Kidney (tissue), 13 donors: ENCODE measurements at regions not wholly inside any gene's neighbourhood (a gene's known extent, or its start where the extent isn't known, plus 50 kb on each side); places are given as distances from the start of the nearest gene placed in this dataset.

Experiments
- DNase-seq, 5 donors: peaks; one replicate each; pipeline ENCODE4 v3.0.0-alpha.2; 2013 to 2020
- FAIRE-seq: peaks from 2 replicates; lab custom pipeline; 2012; peaks lifted over from hg19 to GRCh38; lab: Jason Lieb, UNC
- H3K27ac ChIP-seq, 2 donors: one replicate each; pipeline ENCODE4 v1.7.0; 2013; ENCODE audit warnings: low read depth in 2 of 2, low read length in 2 of 2, inconsistent platforms in 1 of 2
- H3K27me3 ChIP-seq: one replicate; pipeline ENCODE4 v1.7.1; 2013; ENCODE audit warnings: low read length, inconsistent platforms; ENCODE audit not compliant: control insufficient read depth, insufficient read depth
- H3K36me3 ChIP-seq, 3 donors: one replicate each; pipeline versions ENCODE4 v1.7.0 to v1.7.1; 2013; ENCODE audit warnings: low read length in 3 of 3, control low read depth in 1 of 3, inconsistent platforms in 1 of 3; ENCODE audit not compliant: insufficient read depth in 3 of 3, control insufficient read depth in 2 of 3
- H3K4me1 ChIP-seq, 3 donors: one replicate each; pipeline versions ENCODE4 v1.7.0 to v1.7.1; 2013; ENCODE audit warnings: low read length in 3 of 3, inconsistent platforms in 1 of 3, low read depth in 1 of 3; ENCODE audit not compliant: control insufficient read depth in 2 of 3, insufficient read depth in 2 of 3
- H3K4me3 ChIP-seq, 3 donors: one replicate each; pipeline versions ENCODE4 v1.7.0 to v1.8.1; 2013; ENCODE audit warnings: low read length in 3 of 3, control low read depth in 1 of 3, inconsistent platforms in 1 of 3
- H3K9ac ChIP-seq, 3 donors: one replicate each; pipeline versions ENCODE4 v1.7.0 to v1.7.1; 2013; ENCODE audit warnings: low read length in 3 of 3, control low read depth in 1 of 3, inconsistent platforms in 1 of 3
- H3K9me3 ChIP-seq, 3 donors: one replicate each; pipeline versions ENCODE4 v1.7.0 to v1.7.1; 2013; ENCODE audit warnings: low read length in 3 of 3, control low read depth in 1 of 3, inconsistent platforms in 1 of 3; ENCODE audit not compliant: control insufficient read depth in 2 of 3, insufficient read depth in 1 of 3
- intact Hi-C: fragments of 100-400 bp; cut with DNase I; formaldehyde crosslinking; loops from one replicate; pipeline ENCODE4 v1.11.1; 2022
- TF ChIP-seq, protein P1 (sequence below): IDR thresholded peaks from 3 replicates; pipeline ENCODE4 v1.5.1; 2012; ENCODE audit warnings: mild to moderate bottlenecking, moderate library complexity, borderline replicate concordance; ENCODE audit not compliant: insufficient read depth; ENCODE audit errors: extremely low read depth
- donor health status: control.
- donor health status: control.
- donor health status: control.
- donor health status: control.
- donor health status: control.
- donor health status: DM: yes; HTN: yes; CAD: no.
- donor health status: Normal renal cell carcinoma (clear cell type).

DNA sequence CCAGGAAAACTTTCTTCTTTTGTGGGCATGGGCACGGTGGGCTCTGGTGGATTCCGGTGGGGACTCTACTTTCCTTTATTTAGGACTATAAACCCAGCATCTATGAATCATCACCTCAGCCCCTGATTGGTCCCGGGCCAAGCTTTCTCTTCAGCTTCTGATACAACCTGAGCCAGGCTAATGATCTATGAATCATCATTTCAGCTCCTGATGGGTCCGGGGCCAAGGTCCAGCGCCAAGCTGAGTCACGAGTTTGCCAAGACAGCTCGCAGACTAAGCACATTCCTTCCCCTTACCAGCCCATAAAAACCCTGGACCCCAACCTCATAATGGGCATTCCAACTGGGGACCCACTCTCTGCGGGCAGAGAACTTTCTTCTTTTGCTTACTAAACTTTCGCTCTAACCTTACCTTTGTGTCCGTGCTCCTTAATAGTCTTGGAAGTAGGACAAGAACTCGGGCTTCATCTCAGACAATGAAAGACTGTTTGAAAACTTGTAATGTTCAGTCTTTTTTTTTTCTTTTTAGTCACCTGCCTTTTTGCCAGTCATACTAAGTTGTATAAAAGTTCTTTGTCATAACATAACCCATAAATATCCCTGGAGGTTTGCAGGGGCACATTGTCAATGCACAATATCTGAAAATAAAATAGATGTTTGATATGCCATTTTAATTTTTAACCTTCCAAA is 904.9 kb upstream of the EPHA5 start:
- H3K4me3 ChIP-seq, result no peak overlapping the region
- FAIRE-seq, result no peak
- intact Hi-C loops, result no loop called here
- no peaks in the 10 kb centered on the region for H3K36me3 ChIP-seq
- peak in 2 of 5 donors; percentile 11 to 17 for DNase-seq
- H3K9me3 ChIP-seq, result no peaks in the 10 kb centered on the region
- H3K27me3 ChIP-seq, result no peaks in the 10 kb centered on the region
- no peak overlapping the region for H3K9ac ChIP-seq
- TF ChIP-seq, protein P1, sequence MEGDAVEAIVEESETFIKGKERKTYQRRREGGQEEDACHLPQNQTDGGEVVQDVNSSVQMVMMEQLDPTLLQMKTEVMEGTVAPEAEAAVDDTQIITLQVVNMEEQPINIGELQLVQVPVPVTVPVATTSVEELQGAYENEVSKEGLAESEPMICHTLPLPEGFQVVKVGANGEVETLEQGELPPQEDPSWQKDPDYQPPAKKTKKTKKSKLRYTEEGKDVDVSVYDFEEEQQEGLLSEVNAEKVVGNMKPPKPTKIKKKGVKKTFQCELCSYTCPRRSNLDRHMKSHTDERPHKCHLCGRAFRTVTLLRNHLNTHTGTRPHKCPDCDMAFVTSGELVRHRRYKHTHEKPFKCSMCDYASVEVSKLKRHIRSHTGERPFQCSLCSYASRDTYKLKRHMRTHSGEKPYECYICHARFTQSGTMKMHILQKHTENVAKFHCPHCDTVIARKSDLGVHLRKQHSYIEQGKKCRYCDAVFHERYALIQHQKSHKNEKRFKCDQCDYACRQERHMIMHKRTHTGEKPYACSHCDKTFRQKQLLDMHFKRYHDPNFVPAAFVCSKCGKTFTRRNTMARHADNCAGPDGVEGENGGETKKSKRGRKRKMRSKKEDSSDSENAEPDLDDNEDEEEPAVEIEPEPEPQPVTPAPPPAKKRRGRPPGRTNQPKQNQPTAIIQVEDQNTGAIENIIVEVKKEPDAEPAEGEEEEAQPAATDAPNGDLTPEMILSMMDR, result no peak
- no peaks in the 10 kb centered on the region for H3K4me1 ChIP-seq
- peak overlapping the region; percentile 48 to 65 for H3K27ac ChIP-seq

DNA sequence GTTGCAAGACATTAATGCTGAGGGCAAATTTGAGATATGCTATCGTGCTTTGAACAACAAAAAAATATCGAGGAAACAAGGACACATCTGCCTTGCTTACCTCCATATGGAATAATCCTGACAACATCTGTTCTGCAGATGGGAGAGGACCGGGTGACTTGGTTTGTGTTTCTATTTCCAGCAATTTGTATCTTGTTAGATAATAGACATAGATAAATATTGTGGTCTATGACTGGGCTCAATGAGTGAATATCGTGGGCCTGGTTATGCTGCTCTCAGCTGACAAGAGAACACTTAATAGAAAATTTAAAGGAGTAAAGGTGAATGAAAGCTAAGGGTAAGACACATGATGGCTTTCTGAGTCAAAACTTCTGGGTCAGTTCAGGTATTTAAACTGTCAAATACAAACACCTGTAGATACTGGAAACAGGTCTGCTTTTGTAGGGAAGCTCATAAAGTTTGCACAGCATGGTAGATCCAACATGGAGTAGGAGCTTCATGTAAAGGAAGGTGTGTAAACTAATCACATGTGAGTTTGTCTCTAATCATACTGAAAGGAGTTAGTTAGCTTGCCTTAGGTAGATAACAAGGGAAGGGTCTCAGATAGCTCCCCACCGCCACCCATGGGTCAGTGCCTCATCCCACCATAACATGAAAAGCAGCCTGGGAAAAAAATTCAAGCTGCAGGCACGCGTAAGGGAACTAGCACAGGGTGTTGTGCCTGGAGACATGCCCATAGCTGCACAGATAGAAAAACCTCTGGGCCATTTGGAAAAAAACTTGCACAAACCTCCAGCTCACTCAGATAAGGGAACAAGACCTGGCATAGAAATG is 904.1 kb upstream of the EPHA5 start:
- Histone ChIP-seq H3K9ac (no peak overlapping the region), H3K36me3 (no peaks in the 10 kb centered on the region), H3K27ac (peak overlapping the region; percentile 18 to 48), H3K4me3 (no peak overlapping the region), H3K27me3 (no peaks in the 10 kb centered on the region), H3K9me3 (no peaks in the 10 kb centered on the region), H3K4me1 (no peaks in the 10 kb centered on the region)
- no peak for FAIRE-seq
- no peak for DNase-seq
- intact Hi-C loops, result no loop called here
- TF ChIP-seq, protein P1, result no peak

DNA sequence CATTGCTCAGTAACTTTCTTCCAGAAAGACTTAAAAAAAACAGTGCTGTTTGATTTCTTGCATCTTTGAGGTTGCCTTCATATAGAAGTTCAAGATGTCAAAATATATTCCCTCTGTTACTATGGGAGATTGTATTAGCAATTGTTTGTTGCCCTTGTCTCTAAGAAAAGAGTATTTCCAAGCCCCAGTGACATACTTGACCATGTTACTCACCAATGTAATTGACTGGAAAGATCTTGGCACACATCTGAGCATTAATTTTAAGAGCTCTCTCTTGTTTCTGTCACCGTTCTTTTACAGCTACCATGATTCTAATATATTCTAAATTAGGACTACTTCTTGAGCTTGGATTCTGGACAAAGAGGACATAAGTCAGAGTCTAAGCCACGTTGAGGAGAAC is 902.7 kb upstream of the EPHA5 start:
- Histone ChIP-seq H3K27me3 (no peaks in the 10 kb centered on the region), H3K4me3 (no peak overlapping the region), H3K27ac (no peak overlapping the region), H3K9me3 (no peaks in the 10 kb centered on the region), H3K9ac (no peak overlapping the region), H3K36me3 (no peaks in the 10 kb centered on the region), H3K4me1 (no peaks in the 10 kb centered on the region)
- FAIRE-seq (no peak), DNase-seq (peak in 1 of 5 donors; percentile 8)
- intact Hi-C loops, result no loop called here
- TF ChIP-seq, protein P1, result no peak
